ENCODE measurements at regions not wholly inside any gene's neighbourhood (a gene's known extent, or its start where the extent isn't known, plus 50 kb on each side); places are given as distances from the start of the nearest gene placed in this dataset.

DNA sequence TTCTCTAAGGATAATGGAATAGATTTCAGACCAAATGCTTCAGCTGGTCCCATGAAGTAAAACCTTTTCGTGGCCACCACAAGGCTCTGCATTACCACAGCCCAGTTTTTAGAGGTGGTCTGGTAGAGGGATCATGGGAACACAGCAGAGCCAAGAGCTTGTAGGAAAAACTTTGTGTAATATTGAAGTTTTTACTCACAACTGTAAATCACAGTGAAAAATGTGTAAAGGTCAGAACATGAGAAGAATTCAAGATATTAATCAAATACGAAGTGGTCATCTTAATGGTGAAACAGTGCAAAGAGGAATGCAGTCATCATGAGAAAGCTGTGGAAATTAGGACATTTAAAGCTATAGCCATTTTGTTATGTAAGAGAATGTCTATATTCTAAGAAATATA lies 197.5 kb downstream of the NPR3 start:
- TF ChIP-seq, protein P1, sequence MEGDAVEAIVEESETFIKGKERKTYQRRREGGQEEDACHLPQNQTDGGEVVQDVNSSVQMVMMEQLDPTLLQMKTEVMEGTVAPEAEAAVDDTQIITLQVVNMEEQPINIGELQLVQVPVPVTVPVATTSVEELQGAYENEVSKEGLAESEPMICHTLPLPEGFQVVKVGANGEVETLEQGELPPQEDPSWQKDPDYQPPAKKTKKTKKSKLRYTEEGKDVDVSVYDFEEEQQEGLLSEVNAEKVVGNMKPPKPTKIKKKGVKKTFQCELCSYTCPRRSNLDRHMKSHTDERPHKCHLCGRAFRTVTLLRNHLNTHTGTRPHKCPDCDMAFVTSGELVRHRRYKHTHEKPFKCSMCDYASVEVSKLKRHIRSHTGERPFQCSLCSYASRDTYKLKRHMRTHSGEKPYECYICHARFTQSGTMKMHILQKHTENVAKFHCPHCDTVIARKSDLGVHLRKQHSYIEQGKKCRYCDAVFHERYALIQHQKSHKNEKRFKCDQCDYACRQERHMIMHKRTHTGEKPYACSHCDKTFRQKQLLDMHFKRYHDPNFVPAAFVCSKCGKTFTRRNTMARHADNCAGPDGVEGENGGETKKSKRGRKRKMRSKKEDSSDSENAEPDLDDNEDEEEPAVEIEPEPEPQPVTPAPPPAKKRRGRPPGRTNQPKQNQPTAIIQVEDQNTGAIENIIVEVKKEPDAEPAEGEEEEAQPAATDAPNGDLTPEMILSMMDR (IDR thresholded peaks at IDR 0.05) = no peak
- TF ChIP-seq POLR2A (IDR thresholded peaks at IDR 0.05) (no peak), POLR2AphosphoS5 (IDR thresholded peaks at IDR 0.05) (no peak)
